C1 segment of cervical spinal cord (tissue), 14 donors: ENCODE measurements at regions not wholly inside any gene's neighbourhood (a gene's known extent, or its start where the extent isn't known, plus 50 kb on each side); places are given as distances from the start of the nearest gene placed in this dataset.
"Not testable (repeated sequence)": the region's sequence is repeated elsewhere in the genome, so short reads cannot be mapped to it uniquely, and the experiment has no call there.

Experiments
- DNase-seq, 14 donors: peaks; one replicate each; lab custom pipeline; 2025; lab: John Stamatoyannopoulos, UW

- peak in 1 of 14 donors; percentile 31 for DNase-seq
Measured at GRCh38 chrY:18951657-18952435, 178.3 kb upstream of the HSFY2 start.

- DNase-seq, result no peak
Measured at GRCh38 chrY:18951019-18951418, 177.5 kb upstream of the HSFY2 start.

- DNase-seq, result no peak
Measured at GRCh38 chrY:18936831-18937230, 163.3 kb upstream of the HSFY2 start.

GRCh38 chrY:18919256-18919655 lies 145.7 kb upstream of the HSFY2 start:
- DNase-seq, result no peak

- no peak for DNase-seq
Measured at GRCh38 chrY:18912846-18913245, 139.3 kb upstream of the HSFY2 start.

- no peak for DNase-seq
Measured at GRCh38 chrY:18909846-18910245, 136.3 kb upstream of the HSFY2 start.

GRCh38 chrY:18906198-18906597 lies 132.7 kb upstream of the HSFY2 start:
- not testable (repeated sequence) for DNase-seq

GRCh38 chrY:18904296-18904695 lies 130.8 kb upstream of the HSFY2 start:
- DNase-seq, result peak in 1 of 14 donors; percentile 58

GRCh38 chrY:18891994-18892393 lies 118.5 kb upstream of the HSFY2 start:
- no peak for DNase-seq

GRCh38 chrY:18889548-18889947 lies 116.0 kb upstream of the HSFY2 start:
- no peak for DNase-seq

- no peak for DNase-seq
Measured at GRCh38 chrY:18884748-18885147, 111.2 kb upstream of the HSFY2 start.

- DNase-seq, result not testable (repeated sequence)
Measured at GRCh38 chrY:18869145-18869544, 95.6 kb upstream of the HSFY2 start.

- DNase-seq, result not testable (repeated sequence)
Measured at GRCh38 chrY:18866887-18867551, 93.5 kb upstream of the HSFY2 start.

- not testable (repeated sequence) for DNase-seq
Measured at GRCh38 chrY:18860856-18861255, 87.3 kb upstream of the HSFY2 start.

- DNase-seq, result not testable (repeated sequence)
Measured at GRCh38 chrY:18858484-18859191, 85.1 kb upstream of the HSFY2 start.

- not testable (repeated sequence) for DNase-seq
Measured at GRCh38 chrY:18855184-18855583, 81.6 kb upstream of the HSFY2 start.

- not testable (repeated sequence) for DNase-seq
Measured at GRCh38 chrY:18853323-18853722, 79.8 kb upstream of the HSFY2 start.

GRCh38 chrY:18836643-18837042 lies 63.1 kb upstream of the HSFY2 start:
- DNase-seq, result not testable (repeated sequence)
